ENCODE measurements at regions not wholly inside any gene's neighbourhood (a gene's known extent, or its start where the extent isn't known, plus 50 kb on each side); places are given as distances from the start of the nearest gene placed in this dataset.

GRCh38 chr9:25613709-25614108, 64.5 kb downstream of the TUSC1 start:
- no peak for DNase-seq (ENCODE audit: extremely low read depth, low read depth)

- no peak for DNase-seq (ENCODE audit: extremely low read depth, low read depth)
These were observed 75.1 kb downstream of the TUSC1 start for GRCh38 chr9:25603106-25603505.

- DNase-seq (ENCODE audit: extremely low read depth, low read depth) = no peak
These were observed 75.7 kb downstream of the TUSC1 start for GRCh38 chr9:25602400-25603044.

- DNase-seq (ENCODE audit: extremely low read depth, low read depth) = no peak
These were observed 77.7 kb downstream of the TUSC1 start for GRCh38 chr9:25600501-25600900.

GRCh38 chr9:25584611-25585010, 93.6 kb downstream of the TUSC1 start:
- DNase-seq (ENCODE audit: extremely low read depth, low read depth) = no peak

GRCh38 chr9:25573281-25573680, 105.0 kb downstream of the TUSC1 start:
- DNase-seq (ENCODE audit: extremely low read depth, low read depth) = no peak

- DNase-seq (ENCODE audit: extremely low read depth, low read depth) = no peak
These were observed 106.8 kb downstream of the TUSC1 start for GRCh38 chr9:25571491-25571890.

- no peak for DNase-seq (ENCODE audit: extremely low read depth, low read depth)
These were observed 107.4 kb downstream of the TUSC1 start for GRCh38 chr9:25570802-25571201.

- DNase-seq (ENCODE audit: extremely low read depth, low read depth) = no peak
These were observed 116.1 kb downstream of the TUSC1 start for GRCh38 chr9:25562101-25562500.

GRCh38 chr9:25557645-25558300, 120.5 kb downstream of the TUSC1 start:
- DNase-seq (ENCODE audit: extremely low read depth, low read depth) = no peak

- DNase-seq (ENCODE audit: extremely low read depth, low read depth) = no peak
These were observed 121.7 kb downstream of the TUSC1 start for GRCh38 chr9:25556540-25556939.

- no peak for DNase-seq (ENCODE audit: extremely low read depth, low read depth)
These were observed 129.4 kb downstream of the TUSC1 start for GRCh38 chr9:25548847-25549246.

GRCh38 chr9:25543806-25544205, 134.4 kb downstream of the TUSC1 start:
- DNase-seq (ENCODE audit: extremely low read depth, low read depth) = no peak

- no peak for DNase-seq (ENCODE audit: extremely low read depth, low read depth)
These were observed 135.9 kb downstream of the TUSC1 start for GRCh38 chr9:25542319-25542718.

GRCh38 chr9:25537808-25538207, 140.4 kb downstream of the TUSC1 start:
- no peak for DNase-seq (ENCODE audit: extremely low read depth, low read depth)

- DNase-seq (ENCODE audit: extremely low read depth, low read depth) = no peak
These were observed 159.0 kb downstream of the TUSC1 start for GRCh38 chr9:25519286-25519685.

- no peak for DNase-seq (ENCODE audit: extremely low read depth, low read depth)
These were observed 160.5 kb downstream of the TUSC1 start for GRCh38 chr9:25517701-25518100.

- DNase-seq (ENCODE audit: extremely low read depth, low read depth) = no peak
These were observed 164.7 kb downstream of the TUSC1 start for GRCh38 chr9:25513509-25514033.

GRCh38 chr9:25505644-25506043, 172.6 kb downstream of the TUSC1 start:
- no peak for DNase-seq (ENCODE audit: extremely low read depth, low read depth)

- no peak for DNase-seq (ENCODE audit: extremely low read depth, low read depth)
These were observed 196.9 kb downstream of the TUSC1 start for GRCh38 chr9:25481372-25481771.

- no peak for DNase-seq (ENCODE audit: extremely low read depth, low read depth)
These were observed 197.5 kb downstream of the TUSC1 start for GRCh38 chr9:25480696-25481095.

- DNase-seq (ENCODE audit: extremely low read depth, low read depth) = no peak
These were observed 205.6 kb downstream of the TUSC1 start for GRCh38 chr9:25472681-25473080.
